Epithelial cell of prostate (primary cell): ENCODE measurements at regions not wholly inside any gene's neighbourhood (a gene's known extent, or its start where the extent isn't known, plus 50 kb on each side); places are given as distances from the start of the nearest gene placed in this dataset.
"Not testable (repeated sequence)": the region's sequence is repeated elsewhere in the genome, so short reads cannot be mapped to it uniquely, and the experiment has no call there.

Source experiments
- DNase-seq: peaks from one replicate; pipeline ENCODE4 v3.0.0-alpha.2; 2011; ENCODE audit warnings: low read depth, low spot score
- H3K27ac ChIP-seq: fragments of 450-650 bp; 2 replicates; pipeline ENCODE4 v1.5.1; 2017; ENCODE audit warnings: mild to moderate bottlenecking

DNA sequence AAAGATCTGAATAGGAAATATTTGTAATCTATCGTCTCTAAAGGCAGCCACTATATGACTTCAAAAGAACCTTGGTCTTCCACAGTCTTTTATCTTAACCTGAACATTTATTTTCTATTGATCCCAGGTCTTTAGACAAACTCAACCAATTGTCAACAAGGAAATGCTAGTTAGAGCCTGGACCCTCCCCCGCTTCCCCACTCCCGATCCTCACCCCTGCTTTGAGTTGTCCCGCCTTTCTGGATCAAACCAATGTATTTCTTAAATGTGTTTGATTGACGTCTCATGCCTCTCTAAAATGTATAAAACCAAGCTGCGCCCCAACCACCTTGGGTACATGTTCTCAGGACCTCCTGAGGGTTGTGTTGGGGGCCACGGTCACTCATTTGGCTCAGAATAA, 506.6 kb downstream of the RPIA start:
- not testable (repeated sequence) for H3K27ac ChIP-seq, DNase-seq

DNA sequence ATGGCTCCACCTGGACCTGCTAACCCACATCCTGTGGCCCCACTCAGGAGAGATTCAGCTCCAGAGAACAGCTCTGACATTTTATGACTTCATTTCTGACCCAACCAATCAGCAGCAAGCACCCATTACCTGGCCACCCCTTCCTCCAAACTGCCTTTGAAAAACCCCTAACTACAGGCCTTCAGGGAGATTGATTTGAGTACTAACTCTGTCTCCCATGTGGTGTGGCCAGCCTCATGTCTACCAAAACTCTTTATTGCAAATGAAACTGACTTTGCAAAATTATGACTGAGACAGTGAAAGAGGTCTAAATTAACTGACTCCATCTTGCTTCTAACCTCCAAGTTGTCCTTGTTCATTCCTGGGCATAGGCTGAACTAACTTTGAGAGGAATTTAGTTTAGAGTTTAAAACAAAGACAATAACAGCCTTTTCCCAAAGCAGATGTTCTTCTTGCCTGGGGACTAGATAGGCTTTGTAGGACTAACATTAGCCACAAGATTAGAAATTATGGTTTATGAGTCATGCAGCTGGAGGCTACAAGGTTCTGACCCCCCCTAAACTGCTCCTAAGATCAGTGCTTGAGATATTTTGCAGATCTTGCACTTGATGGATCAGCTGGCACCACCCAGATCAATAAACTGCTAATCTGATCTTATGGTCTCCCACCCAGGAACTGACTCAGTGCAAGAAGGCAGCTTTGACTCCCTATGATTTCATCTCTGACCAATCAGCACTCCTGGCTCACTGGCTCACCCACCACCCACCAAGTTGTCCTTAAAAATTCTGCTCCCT, 508.2 kb downstream of the RPIA start:
- DNase-seq, H3K27ac ChIP-seq: not testable (repeated sequence)

DNA sequence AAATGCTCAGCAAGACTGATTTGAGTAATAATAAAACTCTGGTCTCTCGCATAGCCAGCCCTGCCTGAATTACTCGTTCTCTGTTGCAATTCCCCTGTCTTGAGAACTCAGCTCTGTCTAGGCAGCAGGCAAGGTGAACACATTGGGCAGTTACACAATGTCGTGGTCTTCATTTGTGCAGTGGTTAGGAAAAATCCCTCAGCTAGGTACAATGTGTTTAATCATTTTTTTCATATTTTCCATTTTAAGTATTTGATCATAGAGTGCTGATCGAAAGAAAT, 508.7 kb downstream of the RPIA start:
- H3K27ac ChIP-seq, DNase-seq: not testable (repeated sequence)

DNA sequence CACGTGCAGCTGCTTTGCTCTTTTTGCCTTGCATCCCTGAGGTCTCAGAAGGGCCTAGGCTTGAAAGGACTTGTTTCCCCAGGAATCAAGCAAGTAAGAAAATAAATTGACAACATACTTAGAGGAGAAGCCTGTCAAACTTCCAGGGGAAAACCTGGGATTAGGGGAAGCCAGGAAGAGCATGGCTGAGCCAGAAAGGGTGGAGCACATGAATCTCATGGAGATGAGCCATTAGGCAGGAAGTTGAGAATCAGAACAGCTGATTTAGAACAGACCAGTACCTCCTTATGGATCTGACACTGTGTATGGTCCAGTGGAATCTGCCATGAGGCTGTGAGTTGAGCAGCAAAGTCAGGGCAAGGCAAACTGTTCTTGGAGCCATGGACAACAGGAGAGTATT, 511.0 kb downstream of the RPIA start:
- DNase-seq, H3K27ac ChIP-seq: not testable (repeated sequence)

DNA sequence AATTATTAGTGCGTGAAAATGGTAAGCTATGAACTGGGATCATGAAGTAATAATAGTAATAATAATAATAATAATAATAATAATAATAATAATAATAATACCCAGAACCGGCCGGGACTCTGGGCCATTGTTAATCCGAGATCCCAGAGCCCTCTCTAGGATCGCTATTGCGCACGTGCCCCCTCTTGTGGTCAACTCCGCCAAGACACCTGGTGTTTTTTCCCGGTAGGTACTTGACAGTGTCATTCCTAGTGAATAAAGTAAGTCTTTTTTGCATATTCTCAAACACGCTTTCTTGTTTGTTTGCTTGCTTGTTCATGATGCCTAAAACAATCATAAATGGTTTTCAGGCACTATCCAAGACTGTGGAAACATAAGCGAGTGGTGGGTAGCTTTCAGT, 513.7 kb downstream of the RPIA start:
- H3K27ac ChIP-seq, DNase-seq: not testable (repeated sequence)

DNA sequence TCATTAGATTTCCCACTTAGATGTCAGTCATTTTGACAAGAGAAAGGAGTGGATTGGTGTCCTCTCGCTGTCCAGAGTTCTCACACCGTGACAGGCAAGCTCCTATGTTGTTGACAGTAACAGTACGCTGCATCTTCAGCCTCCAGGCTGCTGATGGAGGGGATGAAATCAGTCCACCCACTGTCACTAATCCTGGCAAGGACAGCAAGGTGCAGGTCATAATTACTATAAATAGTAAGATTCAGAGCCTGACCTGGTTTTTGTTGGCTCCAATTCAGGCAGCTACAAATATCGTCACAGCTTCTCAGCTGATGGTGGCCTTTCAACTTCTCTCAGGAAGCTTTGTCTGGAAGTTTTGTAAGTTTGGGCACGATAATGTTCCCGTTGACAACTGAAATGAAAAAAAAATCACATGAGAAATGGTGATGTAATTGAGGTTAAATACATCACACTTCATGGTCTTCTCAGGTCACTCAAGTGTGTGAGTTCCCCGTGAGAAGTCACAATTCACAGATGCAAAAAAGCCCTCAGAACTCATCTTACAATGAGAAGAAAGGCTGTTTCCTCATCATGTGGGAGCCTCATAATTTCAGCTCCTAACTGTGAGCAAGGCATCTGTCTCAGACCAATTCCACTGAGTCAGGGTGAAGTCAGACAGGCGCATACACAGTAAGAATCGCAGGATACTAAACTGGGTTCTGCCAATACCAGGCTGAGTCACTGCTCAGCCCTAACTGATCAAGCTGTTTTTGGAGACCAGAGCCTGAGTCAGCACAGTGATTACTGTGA, 516.9 kb downstream of the RPIA start:
- H3K27ac ChIP-seq, DNase-seq: not testable (repeated sequence)

DNA sequence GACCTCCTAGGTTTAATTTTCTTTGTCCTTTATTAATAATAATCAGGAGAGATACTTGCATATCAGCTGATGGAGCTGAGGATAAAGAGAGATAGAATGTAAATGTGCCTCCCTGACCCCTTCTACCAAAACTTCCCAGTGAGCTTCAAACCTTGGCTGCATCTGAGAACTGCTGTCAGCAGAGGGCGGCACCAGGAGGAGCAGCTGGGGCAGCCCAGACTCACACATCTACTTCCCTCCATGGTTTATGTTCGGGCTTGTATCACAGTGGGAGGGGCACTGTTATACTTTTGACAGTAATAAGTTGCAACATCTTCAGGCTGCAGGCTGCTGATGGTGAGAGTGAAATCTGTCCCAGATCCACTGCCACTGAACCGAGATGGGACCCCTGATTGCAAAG, 521.7 kb downstream of the RPIA start:
- not testable (repeated sequence) for H3K27ac ChIP-seq, DNase-seq

DNA sequence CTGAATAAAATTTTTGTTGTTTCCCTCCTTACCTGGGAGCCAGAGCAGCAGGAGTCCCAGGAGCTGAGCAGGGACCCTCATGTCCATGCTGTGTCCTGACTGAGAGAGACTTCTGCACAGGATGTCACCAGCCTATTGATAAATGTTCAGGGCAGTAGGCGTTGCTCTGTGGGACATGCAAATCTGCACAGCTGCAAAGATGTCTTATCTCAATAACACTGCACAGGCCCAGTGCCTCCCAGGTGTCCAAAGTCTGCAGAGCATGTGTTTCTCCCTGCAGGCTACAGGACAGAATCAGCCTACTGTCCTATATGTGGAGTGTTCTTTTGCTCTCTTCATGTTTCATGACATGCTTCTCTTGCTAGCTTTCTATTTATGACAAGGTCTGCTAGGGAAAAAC, 522.3 kb downstream of the RPIA start:
- H3K27ac ChIP-seq, DNase-seq: not testable (repeated sequence)

DNA sequence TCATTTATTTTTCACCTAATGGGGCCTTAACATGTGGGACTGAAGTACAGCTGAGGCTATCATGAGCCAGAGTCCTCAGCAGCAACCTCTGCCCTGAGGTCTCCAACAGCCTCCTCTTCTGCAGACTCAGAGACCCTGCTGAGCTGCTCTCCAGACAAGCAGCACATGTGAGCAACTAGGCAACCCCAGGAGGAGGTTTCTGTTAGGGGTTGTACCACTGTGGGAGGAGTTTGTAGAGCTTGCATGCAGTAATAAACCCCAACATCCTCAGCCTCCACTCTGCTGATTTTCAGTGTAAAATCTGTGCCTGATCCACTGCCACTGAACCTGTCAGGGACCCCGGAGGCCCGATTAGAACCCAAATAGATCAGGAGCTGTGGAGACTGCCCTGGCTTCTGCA, 530.0 kb downstream of the RPIA start:
- H3K27ac ChIP-seq, DNase-seq: not testable (repeated sequence)

DNA sequence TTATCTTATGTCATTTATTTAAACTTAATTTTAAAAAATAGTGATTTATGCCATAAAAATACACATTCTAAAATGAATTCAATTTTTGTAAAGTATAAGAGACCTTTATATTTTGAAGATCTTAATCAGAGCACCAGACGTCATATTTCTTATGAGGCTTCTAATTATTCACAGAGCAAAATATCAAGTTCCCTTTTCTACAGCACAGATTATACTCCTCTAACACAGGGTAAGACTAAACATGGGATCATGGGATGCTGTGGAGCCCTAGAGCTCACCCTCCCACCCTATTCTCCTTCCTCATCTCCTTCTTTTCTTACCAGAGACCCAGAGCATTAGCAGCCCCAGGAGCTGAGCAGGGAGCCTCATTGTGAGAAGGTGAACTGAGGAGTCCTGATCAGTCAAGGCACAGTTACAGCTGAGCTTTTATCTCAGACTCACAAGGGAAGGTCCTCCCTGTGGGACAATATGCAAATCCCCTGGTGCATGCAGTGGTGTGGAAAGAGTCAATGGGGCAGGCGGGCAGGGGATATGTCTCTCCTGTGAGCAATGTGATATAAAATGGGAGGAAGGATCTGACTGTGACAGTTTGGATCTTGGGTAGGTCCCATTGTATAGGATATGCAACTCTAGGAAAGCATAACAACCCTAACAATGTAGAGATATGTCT, 530.7 kb downstream of the RPIA start:
- not testable (repeated sequence) for H3K27ac ChIP-seq, DNase-seq

DNA sequence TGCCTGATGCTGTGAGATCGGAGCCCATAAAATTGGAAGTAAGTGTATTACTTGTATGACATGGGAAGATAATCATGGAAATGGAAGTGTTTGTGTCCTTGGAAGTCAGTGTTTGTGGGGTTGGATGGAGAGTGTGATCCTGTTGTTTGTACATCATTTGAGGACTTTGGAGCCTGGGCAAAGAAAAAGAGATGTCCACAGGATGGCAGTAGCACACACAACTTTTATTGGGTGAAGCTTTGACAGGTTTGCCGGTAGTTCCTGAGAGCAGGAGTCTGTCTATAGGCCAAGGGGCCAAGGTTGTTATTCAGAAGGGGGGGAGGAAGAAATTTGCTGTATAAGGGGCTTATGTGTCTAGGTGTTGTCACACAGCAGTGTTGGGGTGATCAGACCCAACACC, 533.3 kb downstream of the RPIA start:
- not testable (repeated sequence) for DNase-seq, H3K27ac ChIP-seq

DNA sequence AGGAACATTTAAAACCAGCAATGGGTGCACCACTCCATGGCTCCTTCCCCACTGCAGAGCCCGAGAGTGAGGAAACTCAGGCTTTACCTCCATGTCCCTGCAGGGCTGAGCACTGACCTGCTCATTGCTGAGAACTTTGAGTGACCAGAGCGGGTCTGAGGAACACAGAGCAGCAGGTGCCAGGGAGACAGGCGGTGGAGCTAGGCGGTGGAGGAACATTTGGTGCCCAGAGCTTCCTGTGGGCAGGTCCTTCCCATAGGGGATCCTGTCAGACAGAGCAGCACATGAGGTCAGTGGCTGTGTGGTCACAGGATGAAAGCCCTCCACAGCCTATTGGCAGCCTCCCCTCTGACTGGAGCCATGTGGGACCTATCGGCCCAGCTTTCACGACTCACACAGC, 538.5 kb downstream of the RPIA start:
- not testable (repeated sequence) for DNase-seq, H3K27ac ChIP-seq

DNA sequence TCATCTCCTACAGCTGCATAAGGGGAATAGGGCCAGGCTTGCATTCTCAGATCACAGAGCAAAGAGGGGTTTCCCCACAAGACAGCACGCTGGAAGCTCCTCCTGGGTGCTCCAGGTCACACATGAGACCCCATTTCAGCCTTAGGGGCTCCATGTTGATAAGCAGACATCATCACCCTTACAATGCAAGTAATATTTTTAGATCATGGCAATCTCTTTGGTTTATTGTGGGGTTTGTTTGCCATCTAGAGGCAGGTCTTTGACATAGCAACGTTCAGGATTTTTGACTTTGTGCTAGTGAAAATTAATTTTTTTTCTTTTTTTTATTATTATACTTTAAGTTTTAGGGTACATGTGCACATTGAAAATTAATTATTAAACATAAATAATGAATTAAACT, 539.8 kb downstream of the RPIA start:
- DNase-seq, H3K27ac ChIP-seq: not testable (repeated sequence)

DNA sequence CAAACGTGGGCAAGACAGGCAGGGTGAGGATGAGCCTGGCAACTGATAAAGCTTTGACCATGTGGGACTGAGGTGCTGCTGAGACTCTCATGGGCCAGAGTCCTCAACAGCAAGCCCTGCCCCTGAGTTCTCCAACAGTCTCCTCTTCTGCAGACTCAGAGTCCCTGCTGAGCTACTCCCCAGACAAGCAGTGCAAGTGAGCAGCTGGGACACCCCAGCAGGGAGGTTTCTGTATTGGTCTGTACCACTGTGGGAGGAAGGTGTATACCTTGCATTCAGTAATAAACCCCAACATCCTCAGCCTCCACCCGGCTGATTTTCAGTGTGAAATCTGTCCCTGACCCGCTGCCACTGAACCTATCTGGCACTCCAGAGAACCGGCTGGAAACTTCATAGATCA, 542.5 kb downstream of the RPIA start:
- DNase-seq, H3K27ac ChIP-seq: not testable (repeated sequence)

DNA sequence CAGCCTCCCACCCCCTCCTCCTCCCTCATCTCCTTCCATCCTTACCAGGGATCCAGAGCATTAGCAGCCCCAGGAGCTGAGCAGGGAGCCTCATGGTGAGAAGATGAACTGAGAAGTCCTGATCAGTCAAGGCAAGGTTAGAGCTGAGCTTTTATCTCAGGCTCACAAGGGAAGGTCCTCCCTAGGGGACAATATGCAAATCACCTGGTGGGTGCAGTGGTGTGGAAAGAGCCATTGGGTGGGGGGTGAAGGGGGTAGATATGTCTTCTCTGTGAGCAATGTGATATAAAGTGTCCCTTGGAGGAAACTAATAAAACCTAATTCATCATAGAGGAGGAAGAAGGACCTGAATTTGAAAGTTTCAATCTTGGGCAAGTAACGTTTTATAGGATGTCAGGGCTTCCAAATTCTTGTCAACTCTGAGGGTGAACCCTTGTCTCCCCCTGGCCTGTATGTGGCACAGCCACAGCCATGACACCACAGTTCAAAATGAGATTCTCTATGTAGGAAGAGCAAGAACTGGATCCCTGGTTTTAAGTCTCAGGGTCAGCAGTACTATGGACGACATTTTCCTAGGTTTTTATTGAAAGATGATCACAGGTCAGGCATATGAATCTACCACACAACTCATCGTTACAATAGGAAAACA, 543.5 kb downstream of the RPIA start:
- not testable (repeated sequence) for H3K27ac ChIP-seq, DNase-seq

DNA sequence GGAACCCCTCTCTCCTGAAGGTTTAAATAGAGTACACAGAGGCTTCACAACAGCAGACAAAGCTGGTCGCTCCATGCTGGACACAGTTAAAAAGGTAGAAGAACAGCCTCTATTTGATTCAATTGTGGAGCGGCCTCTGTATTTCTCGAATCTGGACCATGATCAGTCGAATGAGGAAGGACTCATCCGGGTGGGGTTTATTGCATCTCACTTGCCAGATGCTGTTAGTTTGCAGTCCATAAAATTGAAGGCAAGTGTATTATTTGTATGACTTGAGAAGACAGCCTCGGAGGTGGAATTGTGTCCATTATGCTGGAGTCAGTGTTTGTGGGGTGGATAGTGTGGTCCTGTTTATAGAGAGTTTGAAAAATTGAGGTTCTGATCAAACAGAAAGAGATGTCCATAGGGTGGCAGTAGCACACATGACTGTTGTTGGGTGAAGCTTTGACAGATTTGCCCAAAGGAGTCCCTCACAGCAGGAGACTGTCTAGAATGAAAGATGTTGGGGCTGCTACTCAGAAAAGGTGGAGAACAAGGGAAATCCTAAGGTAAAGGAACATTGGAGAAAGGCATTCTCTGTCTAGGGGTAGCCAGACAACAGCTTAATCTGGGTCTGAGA, 545.5 kb downstream of the RPIA start:
- H3K27ac ChIP-seq, DNase-seq: not testable (repeated sequence)

DNA sequence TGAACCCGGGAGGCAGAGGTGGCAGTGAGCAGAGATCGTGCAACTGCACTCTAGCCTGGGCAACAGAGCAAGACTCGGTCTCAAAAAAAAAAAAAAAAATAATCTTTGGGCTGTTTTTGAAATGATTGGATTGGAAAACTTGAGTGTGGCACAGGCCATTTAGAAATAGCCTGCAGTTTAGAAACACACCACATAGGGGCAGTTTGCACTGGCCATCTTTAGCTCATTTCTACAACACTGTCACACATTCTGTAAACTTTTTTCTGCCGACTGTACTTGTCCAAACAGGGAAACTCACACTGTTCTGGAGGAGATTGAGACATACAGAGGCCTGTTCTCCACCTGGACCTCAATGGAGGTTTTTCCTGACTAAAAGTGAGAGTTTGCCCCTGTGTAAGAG, 546.3 kb downstream of the RPIA start:
- not testable (repeated sequence) for DNase-seq, H3K27ac ChIP-seq

DNA sequence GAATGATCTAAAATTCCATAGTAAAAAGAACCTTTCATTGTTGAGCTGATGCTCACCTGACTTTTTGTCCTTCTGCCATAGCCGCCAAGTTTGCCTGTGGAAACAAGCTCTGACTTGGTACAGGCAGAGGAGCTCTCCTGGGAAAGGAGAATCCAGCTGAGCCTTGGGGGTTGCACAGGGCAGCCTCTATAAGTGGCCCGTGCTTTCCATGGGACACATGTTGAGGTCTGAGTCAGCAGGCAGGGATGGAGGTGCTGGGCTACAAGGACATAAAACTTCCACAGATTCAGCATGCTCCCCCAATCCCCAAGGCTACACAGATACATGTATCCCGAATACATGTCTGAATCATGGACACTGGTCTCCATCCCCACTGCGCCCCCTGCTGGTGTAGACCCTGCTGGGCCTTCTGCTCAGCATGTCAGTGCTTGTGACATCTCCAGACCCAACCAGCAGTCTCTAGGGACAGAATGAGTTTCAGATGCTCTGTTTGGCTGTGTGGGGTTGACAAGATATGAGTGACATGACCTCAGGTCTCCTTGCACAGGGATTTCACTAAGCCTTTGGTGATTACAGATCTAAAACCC, 551.7 kb downstream of the RPIA start:
- not testable (repeated sequence) for DNase-seq

DNA sequence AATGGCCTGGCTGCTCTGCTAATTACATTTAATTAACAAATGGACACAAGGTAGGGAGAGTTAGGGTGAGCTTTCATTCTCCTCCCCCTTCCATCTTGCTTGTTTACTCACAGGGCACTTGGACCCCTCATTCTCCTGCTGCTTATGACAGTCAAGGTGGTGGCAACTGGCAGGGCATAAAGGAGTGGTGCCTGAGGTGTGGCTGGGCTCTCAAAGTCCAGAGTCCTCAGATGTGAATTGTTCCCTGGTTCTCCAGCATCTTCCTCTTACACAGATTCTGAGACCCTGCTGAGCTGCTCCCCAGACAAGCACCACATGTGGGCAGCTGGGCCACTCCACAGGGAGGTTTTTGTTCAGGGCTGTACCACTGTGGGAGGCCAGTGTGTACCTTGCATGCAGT, 552.9 kb downstream of the RPIA start:
- DNase-seq, H3K27ac ChIP-seq: not testable (repeated sequence)

More for the DNA sequence above, 551.7 kb downstream of the RPIA start:
- H3K27ac ChIP-seq: not testable (repeated sequence)

DNA sequence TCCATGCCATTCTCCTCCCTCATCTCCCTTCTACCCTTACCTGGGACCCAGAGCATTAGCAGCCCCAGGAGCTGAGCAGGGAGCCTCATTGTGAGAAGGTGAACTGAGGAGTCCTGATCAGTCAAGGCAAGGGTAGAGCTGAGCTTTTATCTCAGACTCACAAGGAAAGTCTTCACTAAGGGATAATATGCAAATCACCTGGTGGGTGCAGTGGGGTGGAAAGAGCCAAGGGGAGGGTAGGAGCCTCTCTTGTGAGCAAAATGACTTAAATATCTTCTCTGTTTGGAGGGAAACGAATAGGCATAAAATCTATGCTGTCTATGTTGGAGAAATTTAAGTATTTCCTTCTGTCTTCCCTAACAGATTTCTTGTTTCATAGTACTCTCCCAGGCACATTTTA, 554.0 kb downstream of the RPIA start:
- not testable (repeated sequence) for H3K27ac ChIP-seq, DNase-seq
